ENCODE measurements at regions not wholly inside any gene's neighbourhood (a gene's known extent, or its start where the extent isn't known, plus 50 kb on each side); places are given as distances from the start of the nearest gene placed in this dataset.

GRCh38 chrX:23235051-23235450 is 99.6 kb upstream of the PTCHD1 start:
- DNase-seq (no peak), ATAC-seq (no peak)
- Mint-ChIP-seq H3K9me3 (ENCODE audit: low read depth) (no peaks in the 10 kb centered on the region), H3K4me1 (no peaks in the 10 kb centered on the region), H3K4me3 (no peak overlapping the region), H3K36me3 (ENCODE audit: low read depth) (no peaks in the 10 kb centered on the region), H3K27me3 (no peaks in the 10 kb centered on the region), H3K27ac (no peak overlapping the region)
- ChIA-PET POLR2A (no interaction called here), CTCF (interaction anchor here (0.7 kb wide), 1 partner anchor 364 kb away, joined by 4 read pairs; no protein-coding TSS in a partner anchor)
- intact Hi-C loops (cut with DNase I, micrococcal nuclease), result no loop called here

- ATAC-seq (no peak), DNase-seq (no peak)
- POLR2A ChIA-PET, result no interaction called here
- Mint-ChIP-seq H3K4me1 (no peaks in the 10 kb centered on the region), H3K27ac (no peak overlapping the region), H3K4me3 (no peak overlapping the region), H3K27me3 (no peaks in the 10 kb centered on the region), H3K9me3 (ENCODE audit: low read depth) (peaks cover 2% of the 10 kb centered on the region), H3K36me3 (ENCODE audit: low read depth) (no peaks in the 10 kb centered on the region)
- intact Hi-C loops (cut with DNase I, micrococcal nuclease), result no loop called here
- CTCF ChIA-PET, result no interaction called here
Measured at GRCh38 chrX:23246001-23246400, 88.6 kb upstream of the PTCHD1 start.

GRCh38 chrX:23248187-23248586 is 86.5 kb upstream of the PTCHD1 start:
- Mint-ChIP-seq H3K4me1 (no peaks in the 10 kb centered on the region), H3K36me3 (ENCODE audit: low read depth) (no peaks in the 10 kb centered on the region), H3K27ac (no peak overlapping the region), H3K9me3 (ENCODE audit: low read depth) (peaks cover 2% of the 10 kb centered on the region), H3K4me3 (no peak overlapping the region), H3K27me3 (no peaks in the 10 kb centered on the region)
- ATAC-seq (no peak), DNase-seq (no peak)
- intact Hi-C loops (cut with DNase I, micrococcal nuclease), result no loop called here
- ChIA-PET CTCF (no interaction called here), POLR2A (no interaction called here)

GRCh38 chrX:23251043-23251442 is 83.6 kb upstream of the PTCHD1 start:
- intact Hi-C loops (cut with DNase I, micrococcal nuclease), result no loop called here
- H3K4me3 Mint-ChIP-seq, result no peak overlapping the region
- ChIA-PET POLR2A (no interaction called here), CTCF (no interaction called here)
- no peaks in the 10 kb centered on the region for H3K9me3 Mint-ChIP-seq (ENCODE audit: low read depth)
- DNase-seq, result no peak
- no peaks in the 10 kb centered on the region for H3K36me3 Mint-ChIP-seq (ENCODE audit: low read depth)
- ATAC-seq, result no peak
- H3K27ac Mint-ChIP-seq, result no peak overlapping the region
- no peaks in the 10 kb centered on the region for H3K27me3 Mint-ChIP-seq
- H3K4me1 Mint-ChIP-seq, result no peaks in the 10 kb centered on the region

GRCh38 chrX:23263892-23264291 is 70.8 kb upstream of the PTCHD1 start:
- ChIA-PET CTCF (interaction anchor here (0.8 kb wide), 1 partner anchor 28 kb away, joined by 3 read pairs; no protein-coding TSS in a partner anchor), POLR2A (no interaction called here)
- DNase-seq (no peak), ATAC-seq (no peak)
- H3K9me3 Mint-ChIP-seq (ENCODE audit: low read depth), result no peaks in the 10 kb centered on the region
- H3K27me3 Mint-ChIP-seq, result no peaks in the 10 kb centered on the region
- H3K27ac Mint-ChIP-seq, result no peak overlapping the region
- no peak overlapping the region for H3K4me3 Mint-ChIP-seq
- intact Hi-C loops (cut with DNase I, micrococcal nuclease), result no loop called here
- H3K36me3 Mint-ChIP-seq (ENCODE audit: low read depth), result no peaks in the 10 kb centered on the region
- no peaks in the 10 kb centered on the region for H3K4me1 Mint-ChIP-seq

- Mint-ChIP-seq H3K9me3 (ENCODE audit: low read depth) (no peaks in the 10 kb centered on the region), H3K4me1 (no peaks in the 10 kb centered on the region), H3K4me3 (no peak overlapping the region), H3K36me3 (ENCODE audit: low read depth) (no peaks in the 10 kb centered on the region), H3K27me3 (no peaks in the 10 kb centered on the region), H3K27ac (no peak overlapping the region)
- CTCF ChIA-PET, result no interaction called here
- DNase-seq (no peak), ATAC-seq (no peak)
- POLR2A ChIA-PET, result no interaction called here
- intact Hi-C loops (cut with DNase I, micrococcal nuclease), result no loop called here
Measured at GRCh38 chrX:23269923-23270322, 64.7 kb upstream of the PTCHD1 start.

GRCh38 chrX:23271026-23271425 is 63.6 kb upstream of the PTCHD1 start:
- Mint-ChIP-seq H3K27me3 (no peaks in the 10 kb centered on the region), H3K27ac (no peak overlapping the region), H3K4me1 (no peaks in the 10 kb centered on the region), H3K36me3 (ENCODE audit: low read depth) (no peaks in the 10 kb centered on the region), H3K9me3 (ENCODE audit: low read depth) (no peaks in the 10 kb centered on the region), H3K4me3 (no peak overlapping the region)
- DNase-seq (no peak), ATAC-seq (no peak)
- POLR2A ChIA-PET, result no interaction called here
- intact Hi-C loops (cut with DNase I, micrococcal nuclease), result no loop called here
- CTCF ChIA-PET, result no interaction called here

- CTCF ChIA-PET, result no interaction called here
- no peaks in the 10 kb centered on the region for H3K27me3 Mint-ChIP-seq
Measured at GRCh38 chrX:23276475-23276874, 58.2 kb upstream of the PTCHD1 start.

More at GRCh38 chrX:23276475-23276874, 58.2 kb upstream of the PTCHD1 start:
- DNase-seq (no peak), ATAC-seq (no peak)
- intact Hi-C loops (cut with DNase I, micrococcal nuclease), result no loop called here
- Mint-ChIP-seq H3K27ac (no peak overlapping the region), H3K4me3 (no peak overlapping the region), H3K36me3 (ENCODE audit: low read depth) (no peaks in the 10 kb centered on the region), H3K4me1 (no peaks in the 10 kb centered on the region), H3K9me3 (ENCODE audit: low read depth) (no peaks in the 10 kb centered on the region)
- POLR2A ChIA-PET, result no interaction called here
